ENCODE measurements at regions not wholly inside any gene's neighbourhood (a gene's known extent, or its start where the extent isn't known, plus 50 kb on each side); places are given as distances from the start of the nearest gene placed in this dataset.

DNA sequence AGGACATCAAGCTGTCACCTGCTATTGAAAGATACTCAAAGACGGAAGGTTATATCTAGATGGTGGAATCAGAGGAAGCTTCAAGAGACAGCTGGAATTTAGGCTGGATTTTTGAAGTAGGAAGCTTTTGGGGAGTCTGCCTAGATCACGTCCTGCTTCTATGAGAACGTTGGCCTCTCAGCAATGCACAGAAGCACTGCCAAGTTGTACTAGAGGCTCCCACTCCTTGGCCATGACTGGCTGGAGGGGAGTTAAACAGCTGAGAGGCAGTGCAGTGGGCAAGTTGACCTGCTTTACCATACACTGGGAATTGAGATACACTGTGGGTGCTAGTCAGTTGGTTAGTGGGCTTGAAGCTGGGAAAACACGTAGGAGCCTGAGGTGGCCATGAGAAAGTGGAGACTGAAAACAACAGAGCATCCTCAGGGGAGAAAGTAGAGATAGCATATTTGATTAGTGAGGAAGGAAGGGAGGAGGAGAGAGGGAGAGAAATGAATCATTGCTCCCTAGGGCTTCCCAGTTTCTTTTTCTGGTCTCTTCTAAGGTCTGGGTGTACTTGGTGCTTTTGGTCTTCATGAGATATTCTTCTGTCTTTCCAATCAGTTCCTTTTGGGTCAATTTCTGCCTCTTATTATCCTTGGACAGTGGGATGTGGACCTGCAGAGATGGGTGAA is 110.8 kb downstream of the EMP1 start:
- H3K4me3 ChIP-seq (ENCODE audit: low read depth, low read length) = no peak overlapping the region
- TF ChIP-seq, protein P1, sequence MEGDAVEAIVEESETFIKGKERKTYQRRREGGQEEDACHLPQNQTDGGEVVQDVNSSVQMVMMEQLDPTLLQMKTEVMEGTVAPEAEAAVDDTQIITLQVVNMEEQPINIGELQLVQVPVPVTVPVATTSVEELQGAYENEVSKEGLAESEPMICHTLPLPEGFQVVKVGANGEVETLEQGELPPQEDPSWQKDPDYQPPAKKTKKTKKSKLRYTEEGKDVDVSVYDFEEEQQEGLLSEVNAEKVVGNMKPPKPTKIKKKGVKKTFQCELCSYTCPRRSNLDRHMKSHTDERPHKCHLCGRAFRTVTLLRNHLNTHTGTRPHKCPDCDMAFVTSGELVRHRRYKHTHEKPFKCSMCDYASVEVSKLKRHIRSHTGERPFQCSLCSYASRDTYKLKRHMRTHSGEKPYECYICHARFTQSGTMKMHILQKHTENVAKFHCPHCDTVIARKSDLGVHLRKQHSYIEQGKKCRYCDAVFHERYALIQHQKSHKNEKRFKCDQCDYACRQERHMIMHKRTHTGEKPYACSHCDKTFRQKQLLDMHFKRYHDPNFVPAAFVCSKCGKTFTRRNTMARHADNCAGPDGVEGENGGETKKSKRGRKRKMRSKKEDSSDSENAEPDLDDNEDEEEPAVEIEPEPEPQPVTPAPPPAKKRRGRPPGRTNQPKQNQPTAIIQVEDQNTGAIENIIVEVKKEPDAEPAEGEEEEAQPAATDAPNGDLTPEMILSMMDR (IDR thresholded peaks at IDR 0.05; ENCODE audit: insufficient read depth, low read depth, low read length, missing control alignments) = no peak
- no peak for DNase-seq (ENCODE audit: low read depth)

GRCh38 chr12:13304924-13305323 is 108.4 kb downstream of the EMP1 start:
- TF ChIP-seq, protein P1 (IDR thresholded peaks at IDR 0.05; ENCODE audit: insufficient read depth, low read depth, low read length, missing control alignments) = no peak
- no peak for DNase-seq (ENCODE audit: low read depth)

GRCh38 chr12:13299457-13299856 is 102.9 kb downstream of the EMP1 start:
- TF ChIP-seq, protein P1 (IDR thresholded peaks at IDR 0.05; ENCODE audit: insufficient read depth, low read depth, low read length, missing control alignments) = no peak
- H3K4me3 ChIP-seq (ENCODE audit: low read depth, low read length) = no peak overlapping the region
- DNase-seq (ENCODE audit: low read depth) = no peak

More at GRCh38 chr12:13304924-13305323, 108.4 kb downstream of the EMP1 start:
- no peak overlapping the region for H3K4me3 ChIP-seq (ENCODE audit: low read depth, low read length)

GRCh38 chr12:13293096-13293495 is 96.6 kb downstream of the EMP1 start:
- no peak overlapping the region for H3K4me3 ChIP-seq (ENCODE audit: low read depth, low read length)
- TF ChIP-seq, protein P1 (IDR thresholded peaks at IDR 0.05; ENCODE audit: insufficient read depth, low read depth, low read length, missing control alignments) = no peak
- no peak for DNase-seq (ENCODE audit: low read depth)

- TF ChIP-seq, protein P1 (IDR thresholded peaks at IDR 0.05; ENCODE audit: insufficient read depth, low read depth, low read length, missing control alignments) = no peak
- DNase-seq (ENCODE audit: low read depth) = no peak
- no peak overlapping the region for H3K4me3 ChIP-seq (ENCODE audit: low read depth, low read length)
These were observed 93.2 kb downstream of the EMP1 start for GRCh38 chr12:13289653-13290289.

DNA sequence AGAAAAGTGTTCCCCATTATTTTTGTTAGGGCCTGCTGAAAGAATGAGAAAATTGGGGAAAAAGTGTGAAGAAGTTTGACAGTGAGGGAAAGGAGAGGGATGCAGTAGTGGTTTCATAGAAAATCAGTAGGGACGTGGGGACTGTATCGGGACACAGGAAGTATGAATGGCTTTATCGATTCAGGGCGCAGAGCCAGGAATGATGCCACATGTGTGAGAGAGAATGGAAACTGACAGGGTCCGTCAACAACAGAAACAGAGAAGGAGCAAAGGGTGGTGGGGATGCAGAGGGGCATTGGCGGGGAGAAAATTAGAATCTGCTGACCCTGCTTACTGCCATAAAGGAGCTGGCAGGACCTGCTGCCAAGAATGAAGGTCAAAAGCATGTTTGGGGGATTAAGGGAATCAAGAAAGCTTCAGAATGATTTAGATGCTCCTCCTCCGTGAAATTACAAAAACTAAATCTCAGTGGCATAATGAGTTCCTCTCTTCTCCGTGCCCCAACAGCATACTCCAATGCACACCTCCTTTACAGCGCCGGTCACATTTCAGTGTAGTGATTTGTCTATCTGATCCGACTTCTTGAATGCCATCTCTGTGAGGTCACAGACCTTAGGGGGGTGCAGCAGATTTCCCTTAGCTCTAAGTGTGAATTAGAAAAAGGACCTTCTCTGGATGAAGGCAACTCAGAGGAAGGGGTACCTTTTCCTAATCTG is 92.6 kb downstream of the EMP1 start:
- TF ChIP-seq, protein P1 (IDR thresholded peaks at IDR 0.05; ENCODE audit: insufficient read depth, low read depth, low read length, missing control alignments) = no peak
- DNase-seq (ENCODE audit: low read depth) = no peak
- no peak overlapping the region for H3K4me3 ChIP-seq (ENCODE audit: low read depth, low read length)
